ENCODE measurements at regions not wholly inside any gene's neighbourhood (a gene's known extent, or its start where the extent isn't known, plus 50 kb on each side); places are given as distances from the start of the nearest gene placed in this dataset.

DNA sequence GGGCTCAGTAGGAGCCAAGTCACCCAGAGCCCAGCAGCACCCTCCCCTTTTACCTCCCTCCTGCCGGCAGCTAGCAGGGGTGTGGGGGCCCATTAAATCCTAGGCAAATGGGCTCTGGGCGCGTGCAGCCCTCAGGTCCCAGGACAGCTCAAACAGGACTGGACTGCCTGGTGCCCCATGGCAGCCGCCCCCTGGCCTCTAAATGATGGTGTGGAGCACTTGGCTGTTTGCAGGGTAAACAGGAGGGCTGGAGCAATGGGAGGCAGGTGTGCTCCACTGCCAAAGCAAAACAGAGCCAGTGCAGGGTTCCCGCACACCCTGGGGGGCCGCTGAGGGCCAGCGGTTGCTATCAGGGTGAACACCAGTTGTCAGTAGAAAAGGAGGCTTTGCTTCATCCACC is 55.9 kb upstream of the C5orf58 start:
- TF ChIP-seq, protein P1, sequence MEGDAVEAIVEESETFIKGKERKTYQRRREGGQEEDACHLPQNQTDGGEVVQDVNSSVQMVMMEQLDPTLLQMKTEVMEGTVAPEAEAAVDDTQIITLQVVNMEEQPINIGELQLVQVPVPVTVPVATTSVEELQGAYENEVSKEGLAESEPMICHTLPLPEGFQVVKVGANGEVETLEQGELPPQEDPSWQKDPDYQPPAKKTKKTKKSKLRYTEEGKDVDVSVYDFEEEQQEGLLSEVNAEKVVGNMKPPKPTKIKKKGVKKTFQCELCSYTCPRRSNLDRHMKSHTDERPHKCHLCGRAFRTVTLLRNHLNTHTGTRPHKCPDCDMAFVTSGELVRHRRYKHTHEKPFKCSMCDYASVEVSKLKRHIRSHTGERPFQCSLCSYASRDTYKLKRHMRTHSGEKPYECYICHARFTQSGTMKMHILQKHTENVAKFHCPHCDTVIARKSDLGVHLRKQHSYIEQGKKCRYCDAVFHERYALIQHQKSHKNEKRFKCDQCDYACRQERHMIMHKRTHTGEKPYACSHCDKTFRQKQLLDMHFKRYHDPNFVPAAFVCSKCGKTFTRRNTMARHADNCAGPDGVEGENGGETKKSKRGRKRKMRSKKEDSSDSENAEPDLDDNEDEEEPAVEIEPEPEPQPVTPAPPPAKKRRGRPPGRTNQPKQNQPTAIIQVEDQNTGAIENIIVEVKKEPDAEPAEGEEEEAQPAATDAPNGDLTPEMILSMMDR (IDR thresholded peaks at IDR 0.05), result no peak
- no peak overlapping the region for H3K27ac Mint-ChIP-seq
- H3K4me1 Mint-ChIP-seq, result peaks cover 4% of the 10 kb centered on the region
- DNase-seq, result no peak
- peaks cover 8% of the 10 kb centered on the region for H3K27me3 Mint-ChIP-seq (ENCODE audit: low read depth, poor library complexity)
- H3K36me3 Mint-ChIP-seq (ENCODE audit: low read depth), result no peaks in the 10 kb centered on the region
- H3K9me3 Mint-ChIP-seq, result no peaks in the 10 kb centered on the region
- H3K4me3 Mint-ChIP-seq, result no peak overlapping the region

DNA sequence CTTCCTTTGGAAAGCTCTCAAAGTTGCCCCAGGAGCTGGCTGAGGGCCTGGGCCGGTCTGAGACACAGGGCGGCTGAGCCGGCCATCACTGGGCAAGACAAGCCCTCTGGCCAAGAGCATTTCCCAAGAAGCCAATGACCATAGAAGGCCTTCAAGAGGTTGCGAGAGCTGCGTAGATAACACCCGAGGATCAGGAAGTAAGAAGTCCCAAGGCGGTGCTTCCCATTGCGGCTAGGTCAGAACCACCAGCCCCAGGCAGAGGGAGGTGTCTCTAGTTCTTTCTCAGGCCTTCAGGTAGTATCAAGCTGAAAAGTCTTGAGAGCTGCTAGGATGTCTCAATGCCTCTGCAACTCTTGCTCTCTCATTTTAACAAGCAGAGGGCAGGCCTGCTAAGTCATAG is 54.0 kb upstream of the C5orf58 start:
- TF ChIP-seq, protein P1 (IDR thresholded peaks at IDR 0.05), result no peak
- Mint-ChIP-seq H3K27me3 (ENCODE audit: low read depth, poor library complexity) (peaks cover 8% of the 10 kb centered on the region), H3K27ac (no peak overlapping the region), H3K4me3 (no peak overlapping the region), H3K4me1 (peaks cover 15% of the 10 kb centered on the region), H3K9me3 (no peaks in the 10 kb centered on the region), H3K36me3 (ENCODE audit: low read depth) (no peaks in the 10 kb centered on the region)
- no peak for DNase-seq

DNA sequence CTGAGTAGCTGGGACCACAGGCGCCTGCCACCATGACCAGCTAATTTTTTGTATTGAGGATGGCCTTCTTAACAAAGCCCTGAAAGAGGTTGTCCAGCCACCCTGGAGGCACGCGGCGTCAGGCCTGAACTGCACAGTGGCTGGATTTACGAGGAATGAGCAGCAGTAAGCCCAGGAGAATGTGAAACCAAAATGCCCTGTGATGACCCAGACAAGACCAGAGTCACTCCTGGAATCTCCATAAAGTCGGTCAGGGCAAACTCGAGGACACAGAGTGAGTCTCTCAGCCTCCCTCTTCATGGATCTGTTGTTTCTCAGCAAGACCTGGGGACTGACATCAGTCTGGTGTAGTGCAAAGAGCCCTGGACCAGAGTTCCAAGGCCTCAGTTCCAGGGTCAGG is 53.2 kb upstream of the C5orf58 start:
- Mint-ChIP-seq H3K4me3 (no peak overlapping the region), H3K9me3 (no peaks in the 10 kb centered on the region), H3K36me3 (ENCODE audit: low read depth) (no peaks in the 10 kb centered on the region), H3K4me1 (peaks cover 15% of the 10 kb centered on the region), H3K27ac (no peak overlapping the region), H3K27me3 (ENCODE audit: low read depth, poor library complexity) (peaks cover 8% of the 10 kb centered on the region)
- TF ChIP-seq, protein P1 (IDR thresholded peaks at IDR 0.05), result no peak
- no peak for DNase-seq

DNA sequence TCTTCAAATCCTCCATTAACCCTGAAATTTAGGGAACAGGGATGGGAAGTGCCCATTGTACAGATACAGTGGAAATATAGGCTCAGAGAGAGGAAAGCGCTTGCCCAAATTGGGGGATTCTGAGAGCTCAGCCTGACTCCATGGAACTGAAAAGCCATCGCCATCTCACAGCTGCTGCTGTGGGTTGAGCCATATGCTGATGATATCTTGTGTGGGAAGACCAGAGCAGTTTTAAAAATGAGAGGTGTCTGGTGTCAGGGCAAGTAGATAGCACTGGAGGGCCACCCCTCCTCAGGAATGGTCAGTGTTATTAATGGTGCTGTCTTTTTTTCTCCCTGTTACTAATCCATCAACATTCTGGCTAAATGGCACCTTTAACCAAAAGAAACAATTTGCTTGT is 50.9 kb upstream of the C5orf58 start:
- Mint-ChIP-seq H3K36me3 (ENCODE audit: low read depth) (no peaks in the 10 kb centered on the region), H3K27ac (no peak overlapping the region), H3K4me1 (peaks cover 15% of the 10 kb centered on the region), H3K4me3 (no peak overlapping the region), H3K9me3 (no peaks in the 10 kb centered on the region), H3K27me3 (ENCODE audit: low read depth, poor library complexity) (peaks cover 20% of the 10 kb centered on the region)
- no peak for DNase-seq
- TF ChIP-seq, protein P1 (IDR thresholded peaks at IDR 0.05), result no peak

DNA sequence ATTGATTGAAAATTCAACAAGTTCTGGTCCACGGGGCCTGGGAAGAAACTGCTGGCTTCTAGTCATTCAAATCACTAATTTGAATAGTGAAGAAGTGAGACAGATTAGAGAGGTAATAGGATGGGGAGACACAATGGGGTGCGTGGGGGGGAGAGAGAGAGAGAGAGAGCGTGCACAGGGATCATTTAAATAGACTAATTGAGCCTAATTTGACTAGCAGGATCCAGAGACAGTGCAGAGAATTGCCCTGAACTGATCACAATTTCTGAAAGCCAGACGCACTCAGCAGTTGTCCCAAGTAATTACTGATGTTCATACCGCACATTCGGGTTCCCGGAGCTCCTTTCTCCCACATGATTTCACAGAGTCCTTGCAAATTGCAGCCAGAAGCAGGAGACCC is 50.3 kb upstream of the C5orf58 start:
- Mint-ChIP-seq H3K4me1 (peaks cover 15% of the 10 kb centered on the region), H3K36me3 (ENCODE audit: low read depth) (no peaks in the 10 kb centered on the region), H3K4me3 (no peak overlapping the region), H3K27me3 (ENCODE audit: low read depth, poor library complexity) (peaks cover 20% of the 10 kb centered on the region), H3K9me3 (no peaks in the 10 kb centered on the region), H3K27ac (peak overlapping the region; percentile 13)
- TF ChIP-seq, protein P1 (IDR thresholded peaks at IDR 0.05), result no peak
- no peak for DNase-seq
